SK-N-SH (cell line): ENCODE measurements at regions not wholly inside any gene's neighbourhood (a gene's known extent, or its start where the extent isn't known, plus 50 kb on each side); places are given as distances from the start of the nearest gene placed in this dataset.

Source experiments
- TAF1 ChIP-seq: IDR thresholded peaks from 2 replicates; pipeline ENCODE4 v1.6.1; 2012; ENCODE audit warnings: low read depth, mild to moderate bottlenecking, low read length, moderate library complexity, borderline replicate concordance
- TF ChIP-seq, protein P1 (sequence below): IDR thresholded peaks from 2 replicates; pipeline ENCODE4; 2012
- TF ChIP-seq, protein P2 (sequence below): fragments of 200-600 bp; sonication (generic); IDR thresholded peaks from 2 replicates; pipeline ENCODE4 v1.6.1; 2017; ENCODE audit warnings: antibody characterized with exemption, mild to moderate bottlenecking, moderate library complexity

DNA sequence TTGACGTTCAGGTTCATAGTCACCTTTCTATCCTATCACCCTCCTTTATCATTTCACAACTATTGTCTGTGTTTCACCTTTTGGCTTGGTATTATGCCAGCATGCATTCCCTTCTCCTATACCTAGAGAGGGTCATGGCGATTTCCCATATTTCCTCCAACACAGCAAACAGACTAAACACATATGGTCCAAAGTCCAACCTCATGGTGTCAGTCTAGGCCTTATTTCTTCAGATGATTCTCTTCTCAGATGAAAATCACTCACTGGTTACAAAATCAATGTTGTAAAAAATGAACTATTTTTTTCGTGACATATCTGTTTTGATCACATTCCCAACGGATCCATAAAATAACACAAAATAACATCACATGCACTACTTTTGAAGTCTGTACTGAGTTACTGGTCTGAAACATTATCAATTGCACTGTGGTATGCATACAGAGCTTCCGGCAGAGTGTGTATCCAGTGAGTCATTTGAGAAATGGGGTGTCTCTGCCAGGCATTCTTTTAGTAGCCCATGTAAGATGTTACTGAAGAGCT is 204.8 kb upstream of the GALNT5 start:
- TF ChIP-seq, protein P1, sequence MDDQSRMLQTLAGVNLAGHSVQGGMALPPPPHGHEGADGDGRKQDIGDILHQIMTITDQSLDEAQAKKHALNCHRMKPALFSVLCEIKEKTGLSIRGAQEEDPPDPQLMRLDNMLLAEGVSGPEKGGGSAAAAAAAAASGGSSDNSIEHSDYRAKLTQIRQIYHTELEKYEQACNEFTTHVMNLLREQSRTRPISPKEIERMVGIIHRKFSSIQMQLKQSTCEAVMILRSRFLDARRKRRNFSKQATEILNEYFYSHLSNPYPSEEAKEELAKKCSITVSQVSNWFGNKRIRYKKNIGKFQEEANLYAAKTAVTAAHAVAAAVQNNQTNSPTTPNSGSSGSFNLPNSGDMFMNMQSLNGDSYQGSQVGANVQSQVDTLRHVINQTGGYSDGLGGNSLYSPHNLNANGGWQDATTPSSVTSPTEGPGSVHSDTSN, result peak; percentile 83
- TF ChIP-seq, protein P2, sequence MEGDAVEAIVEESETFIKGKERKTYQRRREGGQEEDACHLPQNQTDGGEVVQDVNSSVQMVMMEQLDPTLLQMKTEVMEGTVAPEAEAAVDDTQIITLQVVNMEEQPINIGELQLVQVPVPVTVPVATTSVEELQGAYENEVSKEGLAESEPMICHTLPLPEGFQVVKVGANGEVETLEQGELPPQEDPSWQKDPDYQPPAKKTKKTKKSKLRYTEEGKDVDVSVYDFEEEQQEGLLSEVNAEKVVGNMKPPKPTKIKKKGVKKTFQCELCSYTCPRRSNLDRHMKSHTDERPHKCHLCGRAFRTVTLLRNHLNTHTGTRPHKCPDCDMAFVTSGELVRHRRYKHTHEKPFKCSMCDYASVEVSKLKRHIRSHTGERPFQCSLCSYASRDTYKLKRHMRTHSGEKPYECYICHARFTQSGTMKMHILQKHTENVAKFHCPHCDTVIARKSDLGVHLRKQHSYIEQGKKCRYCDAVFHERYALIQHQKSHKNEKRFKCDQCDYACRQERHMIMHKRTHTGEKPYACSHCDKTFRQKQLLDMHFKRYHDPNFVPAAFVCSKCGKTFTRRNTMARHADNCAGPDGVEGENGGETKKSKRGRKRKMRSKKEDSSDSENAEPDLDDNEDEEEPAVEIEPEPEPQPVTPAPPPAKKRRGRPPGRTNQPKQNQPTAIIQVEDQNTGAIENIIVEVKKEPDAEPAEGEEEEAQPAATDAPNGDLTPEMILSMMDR, result no peak
- TF ChIP-seq TAF1, result no peak
